Muscle layer of duodenum (tissue), 2 donors: ENCODE measurements at regions not wholly inside any gene's neighbourhood (a gene's known extent, or its start where the extent isn't known, plus 50 kb on each side); places are given as distances from the start of the nearest gene placed in this dataset.
"Not testable (repeated sequence)": the region's sequence is repeated elsewhere in the genome, so short reads cannot be mapped to it uniquely, and the experiment has no call there.

ENCODE experiments used
- H3K27ac ChIP-seq: one replicate; pipeline ENCODE4 v1.7.0; 2013; ENCODE audit warnings: mild to moderate bottlenecking, low read length
- H3K27me3 ChIP-seq: one replicate; pipeline ENCODE4 v1.7.0; 2013; ENCODE audit warnings: low read depth, mild to moderate bottlenecking, control low read depth, low read length
- H3K36me3 ChIP-seq, 2 donors: one replicate each; pipeline ENCODE4 v1.7.0; 2013; ENCODE audit warnings: low read length in 2 of 2, control low read depth in 1 of 2, mild to moderate bottlenecking in 1 of 2; ENCODE audit not compliant: insufficient read depth in 2 of 2, control insufficient read depth in 1 of 2
- H3K4me1 ChIP-seq, 2 donors: one replicate each; pipeline ENCODE4 v1.7.0; 2013; ENCODE audit warnings: low read length in 2 of 2, mild to moderate bottlenecking in 2 of 2, control low read depth in 1 of 2, moderate library complexity in 1 of 2; ENCODE audit not compliant: insufficient read depth in 2 of 2, control insufficient read depth in 1 of 2
- H3K4me3 ChIP-seq, 2 donors: one replicate each; pipeline ENCODE4 v1.7.0; 2013; ENCODE audit warnings: low read length in 2 of 2, low read depth in 1 of 2, mild to moderate bottlenecking in 1 of 2
- H3K9me3 ChIP-seq, 2 donors: one replicate each; pipeline ENCODE4 v1.7.0; 2013; ENCODE audit warnings: low read length in 2 of 2, control low read depth in 1 of 2, mild to moderate bottlenecking in 1 of 2; ENCODE audit not compliant: control insufficient read depth in 1 of 2
- donor health status: healthy.

DNA sequence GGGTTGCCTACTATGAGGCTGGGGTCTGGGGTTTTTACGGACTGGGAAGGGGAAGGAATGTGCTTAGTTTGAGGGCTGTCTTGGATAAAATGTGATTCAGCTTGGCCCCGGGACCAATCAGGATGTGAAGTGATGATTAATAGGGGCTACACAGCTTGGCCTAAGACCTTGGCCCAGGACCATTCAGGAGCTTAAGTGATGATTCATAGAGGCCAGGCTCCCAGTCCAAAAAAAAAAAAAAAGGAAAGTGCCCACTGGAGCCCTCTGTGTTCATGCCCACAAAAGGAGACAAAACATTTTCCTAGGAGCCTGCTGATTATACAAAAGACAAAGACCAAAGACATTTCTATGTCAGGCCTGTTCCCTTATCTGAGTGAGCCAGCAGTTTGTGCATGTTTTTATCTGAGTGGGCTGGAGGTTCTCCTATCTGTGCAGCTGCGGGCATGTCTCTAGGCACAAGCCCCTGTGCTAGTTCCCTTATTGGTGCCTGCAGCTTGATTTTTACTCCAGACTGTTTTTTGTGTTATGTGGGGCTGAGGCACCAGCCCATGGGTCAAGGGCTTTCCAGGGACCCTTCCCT lies 898.2 kb upstream of the GOT2 start:
- no peak overlapping the region for H3K4me3 ChIP-seq
- peaks cover 0 to 10% of the 10 kb centered on the region in 2 donors for H3K4me1 ChIP-seq
- no peaks in the 10 kb centered on the region for H3K9me3 ChIP-seq
- no peak overlapping the region for H3K27ac ChIP-seq
- H3K36me3 ChIP-seq: no peaks in the 10 kb centered on the region
- no peaks in the 10 kb centered on the region for H3K27me3 ChIP-seq

DNA sequence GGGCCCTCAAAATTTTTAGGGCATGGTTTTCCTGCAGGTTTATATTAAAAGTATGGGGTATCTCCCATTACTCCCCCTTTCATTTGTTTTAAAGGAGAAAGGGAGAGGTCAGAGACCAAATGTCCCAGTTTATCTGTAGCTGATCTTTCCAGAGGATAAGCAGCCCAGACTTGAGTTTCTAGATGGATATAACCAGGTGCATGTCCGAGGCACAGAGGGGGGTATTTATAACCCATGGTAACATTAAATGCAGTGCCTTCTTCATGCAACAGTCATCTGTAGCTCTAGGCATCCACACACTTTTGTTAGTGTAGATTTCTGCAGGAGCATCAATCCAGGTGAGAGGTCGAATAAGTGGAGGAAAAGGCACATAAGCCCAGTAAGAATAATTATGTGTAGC lies 890.3 kb upstream of the GOT2 start:
- not testable (repeated sequence) for H3K27me3 ChIP-seq, H3K4me1 ChIP-seq, H3K27ac ChIP-seq, H3K36me3 ChIP-seq, H3K9me3 ChIP-seq, H3K4me3 ChIP-seq

DNA sequence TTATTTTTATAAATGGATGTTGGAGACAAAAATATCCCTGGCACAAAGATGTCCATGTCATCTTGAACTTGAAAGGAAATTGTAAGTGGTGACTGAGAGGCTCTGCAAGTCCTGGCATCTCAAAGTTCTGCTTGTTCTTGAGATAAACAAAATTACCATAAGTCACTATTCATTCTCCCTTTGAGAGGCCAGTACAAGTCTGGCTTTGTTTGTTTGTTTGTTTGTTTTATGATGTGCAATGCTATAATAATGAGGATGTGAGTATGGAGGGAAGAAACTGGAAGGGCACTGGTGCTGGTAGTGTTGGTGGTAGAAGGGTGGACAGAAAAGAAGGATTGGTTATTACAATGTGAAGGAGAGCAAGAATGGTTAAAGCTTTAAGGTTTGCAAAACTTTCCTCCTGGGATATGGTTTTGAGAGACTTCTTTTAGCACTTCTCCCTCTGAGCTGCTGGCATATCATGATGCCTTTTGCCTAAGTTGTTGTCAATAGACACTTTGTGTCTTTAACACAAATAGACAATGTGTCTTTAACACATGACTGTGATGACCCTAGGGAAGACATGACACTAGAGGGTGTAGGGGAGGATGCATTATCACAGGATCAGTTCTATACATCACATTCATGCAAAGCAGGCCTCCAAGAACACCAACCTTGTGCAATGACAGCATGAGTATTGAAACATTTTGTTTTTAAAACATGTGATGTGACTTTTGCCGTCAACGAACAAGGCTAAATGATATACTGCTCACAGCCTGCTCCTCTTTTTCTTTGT lies 880.5 kb upstream of the GOT2 start:
- Histone ChIP-seq H3K27ac (no peak overlapping the region), H3K4me1 (no peaks in the 10 kb centered on the region), H3K4me3 (no peak overlapping the region), H3K27me3 (no peaks in the 10 kb centered on the region), H3K36me3 (no peaks in the 10 kb centered on the region), H3K9me3 (no peaks in the 10 kb centered on the region)

DNA sequence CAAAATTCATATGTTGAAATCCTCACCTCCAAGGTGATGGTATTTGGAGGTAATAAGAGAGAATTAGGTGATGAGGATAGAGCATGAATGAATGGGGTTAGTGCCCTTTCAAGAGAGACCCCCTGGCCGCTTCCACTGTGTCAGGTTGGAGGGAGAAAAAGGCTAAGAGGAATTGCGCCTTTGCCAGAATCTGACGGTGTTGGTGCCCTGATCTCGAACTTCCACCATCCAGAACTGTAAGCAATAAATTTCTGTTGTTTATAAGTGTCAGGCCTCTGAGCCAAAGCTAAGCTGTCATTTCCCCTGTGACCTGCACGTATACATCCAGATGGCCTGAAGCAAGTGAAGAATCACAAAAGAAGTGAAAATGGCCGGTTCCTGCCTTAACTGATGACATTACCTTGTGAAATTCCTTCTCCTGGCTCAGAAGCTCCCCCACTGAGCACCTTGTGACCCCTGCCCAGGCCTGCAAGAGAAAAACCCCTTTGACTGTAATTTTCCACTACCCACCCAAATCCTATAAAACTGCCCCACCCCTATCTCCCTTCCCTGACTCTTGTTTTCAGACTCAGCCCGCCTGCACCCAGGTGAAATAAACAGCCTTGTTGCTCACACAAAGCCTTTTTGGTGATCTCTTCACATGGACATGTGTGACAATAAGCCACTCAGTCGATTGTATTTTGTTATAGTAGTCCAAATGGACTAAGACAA lies 878.9 kb upstream of the GOT2 start:
- H3K4me1 ChIP-seq, H3K36me3 ChIP-seq, H3K27me3 ChIP-seq, H3K9me3 ChIP-seq, H3K27ac ChIP-seq, H3K4me3 ChIP-seq: not testable (repeated sequence)

DNA sequence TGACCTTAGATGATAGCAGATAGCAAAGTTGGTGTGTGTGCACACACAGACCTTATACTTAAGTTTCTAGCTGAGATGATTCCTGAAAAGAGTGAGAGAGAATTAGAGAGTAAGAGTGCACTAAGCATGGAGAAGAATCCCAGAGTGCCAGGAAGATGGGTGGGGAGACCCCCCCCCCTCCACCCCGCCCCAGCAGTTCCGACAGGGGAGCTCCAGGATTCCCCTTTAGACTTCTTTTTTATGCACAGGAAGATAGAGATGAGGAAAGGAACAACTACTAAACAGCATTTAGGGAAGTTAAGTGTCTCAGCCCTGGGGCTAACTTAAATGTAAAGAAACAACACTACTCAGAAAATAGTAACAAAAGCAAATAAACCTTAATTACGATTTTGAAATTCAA lies 878.0 kb upstream of the GOT2 start:
- H3K9me3 ChIP-seq: no peaks in the 10 kb centered on the region
- no peaks in the 10 kb centered on the region for H3K4me1 ChIP-seq
- H3K27ac ChIP-seq: no peak overlapping the region
- H3K4me3 ChIP-seq: no peak overlapping the region
- H3K36me3 ChIP-seq: no peaks in the 10 kb centered on the region
- no peaks in the 10 kb centered on the region for H3K27me3 ChIP-seq

DNA sequence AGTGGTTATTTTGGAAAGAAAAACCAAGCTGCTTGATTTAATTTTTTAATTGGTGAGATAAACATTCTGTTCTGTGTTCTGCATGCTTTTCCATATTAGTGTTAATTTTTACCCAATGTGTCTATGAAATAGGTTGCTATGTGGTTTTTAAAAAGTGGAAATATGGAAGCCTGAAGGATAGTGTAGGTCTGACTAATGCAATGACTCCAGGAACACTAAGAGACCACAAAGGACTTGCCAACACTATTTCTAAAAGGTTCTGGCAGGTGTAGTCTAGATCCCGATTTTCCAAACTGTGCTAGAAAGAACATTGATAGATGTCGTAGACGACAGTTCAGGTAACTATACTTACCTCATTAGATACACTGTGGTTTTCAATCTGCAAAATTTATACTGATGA lies 877.4 kb upstream of the GOT2 start:
- Histone ChIP-seq H3K4me1 (no peaks in the 10 kb centered on the region), H3K4me3 (no peak overlapping the region), H3K27me3 (no peaks in the 10 kb centered on the region), H3K9me3 (no peaks in the 10 kb centered on the region), H3K36me3 (no peaks in the 10 kb centered on the region), H3K27ac (no peak overlapping the region)

DNA sequence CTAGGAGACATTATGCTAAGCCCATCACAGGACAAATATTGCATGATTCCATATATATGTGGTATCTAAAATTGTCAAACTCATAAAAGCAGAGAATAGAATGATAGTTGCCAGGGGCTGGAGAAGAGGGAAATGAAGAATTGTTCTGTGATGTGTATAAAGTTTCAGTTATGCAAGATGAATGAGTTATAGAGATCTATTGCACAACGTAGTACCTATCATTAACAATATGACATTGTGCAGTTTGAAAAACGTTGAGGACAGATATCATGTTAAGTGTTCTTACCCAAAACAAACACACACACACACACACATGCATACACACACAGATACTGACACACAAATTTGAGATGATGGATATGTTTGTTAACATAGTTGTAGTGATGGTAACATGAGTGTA lies 871.6 kb upstream of the GOT2 start:
- no peaks in the 10 kb centered on the region for H3K4me1 ChIP-seq
- H3K4me3 ChIP-seq: no peak overlapping the region
- H3K36me3 ChIP-seq: no peaks in the 10 kb centered on the region
- H3K27ac ChIP-seq: no peak overlapping the region
- no peaks in the 10 kb centered on the region for H3K9me3 ChIP-seq
- H3K27me3 ChIP-seq: no peaks in the 10 kb centered on the region

DNA sequence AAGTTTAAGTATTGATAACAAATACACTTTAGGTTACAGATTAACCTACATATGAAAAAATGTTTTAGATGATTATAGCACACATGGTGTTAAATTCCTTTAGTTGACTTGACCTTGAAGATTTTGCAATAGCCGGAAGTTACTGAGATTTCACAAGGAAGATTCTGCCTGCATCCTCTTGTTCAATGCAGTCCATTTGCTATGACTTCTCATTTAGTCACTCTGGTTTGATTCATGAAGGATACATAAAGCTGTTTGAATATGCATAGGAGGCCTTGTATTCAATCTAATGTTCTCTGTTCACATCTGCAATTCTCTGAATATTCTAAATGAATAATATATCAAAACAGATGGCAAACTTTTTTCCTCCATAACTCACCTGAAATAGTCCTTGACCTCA lies 870.2 kb upstream of the GOT2 start:
- Histone ChIP-seq H3K4me3 (no peak overlapping the region), H3K27ac (no peak overlapping the region), H3K9me3 (no peaks in the 10 kb centered on the region), H3K27me3 (no peaks in the 10 kb centered on the region), H3K4me1 (no peaks in the 10 kb centered on the region), H3K36me3 (no peaks in the 10 kb centered on the region)

DNA sequence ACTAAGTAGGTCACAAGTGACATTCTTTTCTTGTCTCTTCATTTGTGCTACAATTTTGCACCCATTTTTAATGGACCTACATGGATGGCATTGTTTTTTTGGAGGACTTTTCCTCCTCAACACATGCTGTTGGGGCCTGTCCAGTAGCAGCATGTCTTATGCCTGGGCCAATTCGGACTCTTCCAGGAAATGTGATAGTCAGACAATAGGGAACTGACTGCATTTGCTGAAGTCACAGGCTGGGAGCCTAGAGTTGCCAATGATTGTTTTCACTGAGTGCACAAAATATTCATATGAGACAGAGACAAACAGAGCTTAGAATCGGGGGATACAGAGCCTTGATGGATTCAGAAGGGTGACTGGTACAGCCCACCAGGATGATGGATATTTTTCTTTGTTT lies 867.3 kb upstream of the GOT2 start:
- Histone ChIP-seq H3K36me3 (no peaks in the 10 kb centered on the region), H3K27ac (no peak overlapping the region), H3K4me3 (no peak overlapping the region), H3K4me1 (no peaks in the 10 kb centered on the region), H3K27me3 (no peaks in the 10 kb centered on the region), H3K9me3 (no peaks in the 10 kb centered on the region)

DNA sequence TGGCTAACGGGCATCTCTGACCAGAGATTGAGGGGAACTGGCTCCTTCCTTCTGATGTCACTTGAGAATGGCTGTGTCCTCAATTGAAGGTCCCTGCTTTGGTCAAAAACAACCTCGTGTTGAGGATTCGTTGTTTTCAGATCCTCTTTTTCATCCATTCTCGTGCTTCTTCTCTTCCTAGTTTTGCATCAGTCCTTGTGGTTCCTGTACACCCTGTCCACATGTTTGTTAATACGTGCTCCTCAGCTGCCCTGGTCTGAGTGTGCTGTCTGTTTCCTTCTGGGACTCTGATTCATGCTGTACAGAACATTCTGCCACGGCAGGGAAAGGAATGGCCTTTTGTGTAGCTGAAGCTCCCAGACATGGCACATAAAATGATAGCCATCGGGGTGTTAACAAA lies 863.2 kb upstream of the GOT2 start:
- Histone ChIP-seq H3K36me3 (no peaks in the 10 kb centered on the region), H3K27me3 (no peaks in the 10 kb centered on the region), H3K4me3 (no peak overlapping the region), H3K27ac (no peak overlapping the region), H3K9me3 (no peaks in the 10 kb centered on the region), H3K4me1 (no peaks in the 10 kb centered on the region)

DNA sequence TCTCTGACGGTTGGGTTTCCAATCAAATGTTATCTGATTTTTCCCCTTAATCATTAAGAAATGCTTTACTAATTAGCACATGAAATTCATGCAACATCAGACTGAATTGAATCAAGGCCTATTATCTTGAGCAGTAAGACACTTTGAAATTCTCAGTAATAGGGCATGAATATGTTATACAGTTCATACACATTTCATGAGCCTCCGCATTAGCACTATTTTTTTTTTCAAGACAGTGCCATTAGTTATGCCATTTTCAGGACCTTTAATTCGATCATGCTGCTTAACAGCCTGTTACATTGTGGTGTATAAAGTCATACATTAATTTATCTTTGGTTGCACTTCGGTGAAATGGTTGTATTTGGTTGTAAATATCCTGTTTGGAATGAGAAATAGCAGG lies 862.6 kb upstream of the GOT2 start:
- no peak overlapping the region for H3K27ac ChIP-seq
- no peaks in the 10 kb centered on the region for H3K4me1 ChIP-seq
- H3K27me3 ChIP-seq: no peaks in the 10 kb centered on the region
- H3K4me3 ChIP-seq: no peak overlapping the region
- H3K9me3 ChIP-seq: no peaks in the 10 kb centered on the region
- H3K36me3 ChIP-seq: no peaks in the 10 kb centered on the region
